Motor neuron (in vitro differentiated cells): ENCODE measurements at regions not wholly inside any gene's neighbourhood (a gene's known extent, or its start where the extent isn't known, plus 50 kb on each side); places are given as distances from the start of the nearest gene placed in this dataset.
A peak's percentile ranks its signal among the peaks of the same experiment; 100 is the strongest.

Experiments used
- ATAC-seq, 8 experiments: fragments of 200-7000 bp; cut with Tn5 transposase; replicated peaks in 6 of 8; 2 replicates each; pipeline ENCODE4 v1.8.0; 2021; ENCODE audit warnings: mild to moderate bottlenecking in 8 of 8, moderate library complexity in 8 of 8
- H3K27ac ChIP-seq, 2 donors: fragments of 250-450 bp; sonication (Bioruptor Pico); 2 replicates each; pipeline ENCODE4 v1.9.0; 2021; ENCODE audit warnings: antibody characterized with exemption in 2 of 2, mild to moderate bottlenecking in 2 of 2, moderate library complexity in 1 of 2
- H3K4me1 ChIP-seq, 2 donors: fragments of 250-450 bp; sonication (Bioruptor Pico); replicated peaks in 1 of 2; 2 replicates each; pipeline ENCODE4 v1.6.1; 2021; ENCODE audit warnings: antibody characterized with exemption in 2 of 2, mild to moderate bottlenecking in 2 of 2, moderate library complexity in 1 of 2
- H3K4me3 ChIP-seq, 5 donors: fragments of 250-450 bp; sonication (Bioruptor Pico); 2 replicates each; pipeline ENCODE4 v1.9.0; 2021; ENCODE audit warnings: antibody characterized with exemption in 5 of 5, mild to moderate bottlenecking in 5 of 5, moderate library complexity in 4 of 5
- WGBS, 10 experiments: fragments of 450-650 bp; shearing (Covaris generic); methylation state at CpG; one replicate each; pipeline ENCODE4 v1.0.0; 2022; 5-methylcytosine and 5-hydroxymethylcytosine counted together
- in situ Hi-C, 9 experiments: fragments of 400-800 bp; cut with MboI; loops; one replicate each; pipeline ENCODE4 v1.15.0; 2021; ENCODE audit warnings: low sequenced_read_pairs in 9 of 9, low pct_unique_long_range_greater_than_20kb in 2 of 9; ENCODE audit not compliant: unreplicated experiment in 9 of 9

DNA sequence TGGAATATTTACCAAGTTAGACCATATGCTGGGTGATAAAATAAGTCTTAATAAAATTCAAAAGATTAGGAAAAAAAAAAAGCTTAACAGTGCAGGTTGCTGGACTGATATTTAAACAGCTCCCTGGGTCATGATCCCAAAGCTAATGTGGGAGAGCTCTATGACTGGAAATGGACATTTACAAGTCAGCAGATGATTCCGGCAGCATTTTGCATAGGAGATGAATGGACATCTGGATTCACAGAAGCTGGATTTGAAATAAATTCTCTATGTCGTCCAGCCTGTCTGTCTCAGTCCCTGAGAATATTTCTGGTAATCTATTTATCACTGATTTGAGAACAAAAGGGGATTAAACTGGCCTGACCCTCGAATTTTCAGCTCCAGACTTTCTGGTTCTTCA, 52.3 kb upstream of the KLHL25 start:
- in situ Hi-C loops, result loop anchor here in 6 of 9 experiments (25.0 kb wide), 3 partner anchors 110 to 560 kb away; no protein-coding TSS in a partner anchor
- WGBS, 10 experiments, result 0 to 86% (median 34%) methylated on average over 1 to 3 of the region's 3 CpGs
- Histone ChIP-seq H3K27ac (no peak overlapping the region), H3K4me1 (peaks cover 0 to 4% of the 10 kb centered on the region in 2 donors), H3K4me3 (no peak overlapping the region)
- peak in 3 of 8 experiments; percentile 72 to 90 (median 85) for ATAC-seq

- peaks cover 0 to 4% of the 10 kb centered on the region in 2 donors for H3K4me1 ChIP-seq
- peak in 4 of 8 experiments; percentile 10 to 44 (median 34) for ATAC-seq
- WGBS, 10 experiments, result 50 to 92% (median 78%) methylated on average over 2 to 11 of the region's 11 CpGs; no CpG with 5 or more reads in 4 of the 10 experiments
- H3K27ac ChIP-seq, result no peak overlapping the region
- no peak overlapping the region for H3K4me3 ChIP-seq
- in situ Hi-C loops, result loop anchor here in 7 of 9 experiments (25.0 kb wide), 5 partner anchors 113 to 887 kb away; no protein-coding TSS in a partner anchor
Measured at GRCh38 chr15:85849946-85850345, 55.2 kb upstream of the KLHL25 start.

GRCh38 chr15:85852969-85853368, 58.2 kb upstream of the KLHL25 start:
- ATAC-seq, result no peak
- no peaks in the 10 kb centered on the region for H3K4me1 ChIP-seq
- WGBS, 10 experiments, result 8 to 100% (median 83%) methylated on average over 1 to 2 of the region's 3 CpGs; no CpG with 5 or more reads in 5 of the 10 experiments
- no peak overlapping the region for H3K4me3 ChIP-seq
- in situ Hi-C loops, result loop anchor here in 2 of 9 experiments (25.0 kb wide), 2 partner anchors 359 to 884 kb away; no protein-coding TSS in a partner anchor
- H3K27ac ChIP-seq, result no peak overlapping the region

- Histone ChIP-seq H3K4me3 (no peak overlapping the region), H3K4me1 (no peaks in the 10 kb centered on the region), H3K27ac (no peak overlapping the region)
- in situ Hi-C loops, result loop anchor here in 2 of 9 experiments (25.0 kb wide), 2 partner anchors 358 to 883 kb away; no protein-coding TSS in a partner anchor
- 13 to 96% (median 50%) methylated on average over 1 to 11 of the region's 11 CpGs for WGBS, 10 experiments
- ATAC-seq, result peak; percentile 54 to 78 (median 72)
Measured at GRCh38 chr15:85854345-85855097, 59.8 kb upstream of the KLHL25 start.

DNA sequence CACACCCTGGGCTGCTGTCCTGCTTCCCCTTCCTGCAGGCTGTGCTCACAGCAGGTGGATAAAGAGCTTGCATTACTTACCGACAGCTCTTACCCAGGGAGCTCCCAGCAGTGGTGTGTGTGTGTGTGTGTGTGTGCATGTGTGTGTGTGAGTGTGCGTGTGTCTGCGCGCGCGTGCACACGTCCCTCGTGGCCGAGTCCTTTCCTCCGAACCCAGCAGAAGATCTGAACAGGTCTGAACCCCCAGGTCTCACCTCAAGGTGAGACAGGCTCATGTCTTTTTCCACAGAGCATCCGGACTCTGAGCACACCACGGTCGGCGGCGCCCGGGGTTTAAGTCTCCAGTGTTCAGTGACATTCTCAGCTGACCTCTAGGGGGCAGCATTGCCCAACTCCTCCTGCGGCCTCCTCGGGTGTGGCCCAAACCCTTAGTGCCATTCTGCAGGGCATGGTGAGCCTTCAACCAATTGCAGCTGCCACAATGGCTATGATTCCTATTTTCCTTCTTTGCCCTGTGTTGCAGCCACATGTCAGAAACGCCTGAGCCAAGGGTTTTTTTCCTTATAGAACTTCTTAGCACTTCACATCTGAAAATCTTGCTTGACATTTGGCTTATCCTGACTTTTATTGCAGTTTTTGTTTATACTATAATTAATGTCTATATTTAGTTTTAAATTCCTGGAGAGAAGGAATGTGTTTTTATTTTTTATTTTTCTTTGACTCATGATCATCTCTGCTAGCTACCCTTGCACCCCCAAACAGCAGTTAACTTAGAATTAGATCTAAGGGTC, 64.1 kb upstream of the KLHL25 start:
- in situ Hi-C loops, result loop anchor here in 2 of 9 experiments (25.0 kb wide), 2 partner anchors 354 to 879 kb away; no protein-coding TSS in a partner anchor
- Histone ChIP-seq H3K27ac (no peak overlapping the region), H3K4me1 (no peaks in the 10 kb centered on the region), H3K4me3 (peak overlapping the region; percentile 16 to 25 (median 17))
- 0 to 52% (median 6%) methylated on average over 1 to 8 of the region's 19 CpGs; no CpG with 5 or more reads in 1 of the 10 experiments for WGBS, 10 experiments
- ATAC-seq, result peak; percentile 89 to 96 (median 93)

DNA sequence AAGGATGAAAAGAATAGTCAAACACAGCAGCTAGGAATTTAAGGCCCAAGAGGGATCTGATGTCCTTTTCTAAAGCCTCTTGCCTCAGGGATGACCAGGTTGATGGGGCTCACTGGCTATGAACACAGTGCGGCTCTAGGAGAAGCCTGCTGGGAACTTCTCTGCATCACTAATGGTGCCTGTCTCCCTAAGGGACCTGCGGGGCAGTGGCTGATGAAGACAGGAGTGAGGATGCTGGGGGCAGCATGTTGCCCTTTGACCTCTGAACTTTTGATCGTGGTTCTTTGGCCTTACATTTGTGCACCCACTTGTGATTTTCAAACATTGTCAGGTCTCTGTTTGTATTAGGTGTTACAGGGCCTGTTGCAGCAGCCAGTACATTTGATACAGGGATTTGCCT, 64.9 kb upstream of the KLHL25 start:
- 0 to 80% (median 46%) methylated on average over 1 to 2 of the region's 3 CpGs; no CpG with 5 or more reads in 4 of the 10 experiments for WGBS, 10 experiments
- H3K27ac ChIP-seq, result no peak overlapping the region
- no peaks in the 10 kb centered on the region for H3K4me1 ChIP-seq
- in situ Hi-C loops, result loop anchor here in 2 of 9 experiments (25.0 kb wide), 2 partner anchors 353 to 878 kb away; no protein-coding TSS in a partner anchor
- no peak overlapping the region for H3K4me3 ChIP-seq
- ATAC-seq, result no peak

DNA sequence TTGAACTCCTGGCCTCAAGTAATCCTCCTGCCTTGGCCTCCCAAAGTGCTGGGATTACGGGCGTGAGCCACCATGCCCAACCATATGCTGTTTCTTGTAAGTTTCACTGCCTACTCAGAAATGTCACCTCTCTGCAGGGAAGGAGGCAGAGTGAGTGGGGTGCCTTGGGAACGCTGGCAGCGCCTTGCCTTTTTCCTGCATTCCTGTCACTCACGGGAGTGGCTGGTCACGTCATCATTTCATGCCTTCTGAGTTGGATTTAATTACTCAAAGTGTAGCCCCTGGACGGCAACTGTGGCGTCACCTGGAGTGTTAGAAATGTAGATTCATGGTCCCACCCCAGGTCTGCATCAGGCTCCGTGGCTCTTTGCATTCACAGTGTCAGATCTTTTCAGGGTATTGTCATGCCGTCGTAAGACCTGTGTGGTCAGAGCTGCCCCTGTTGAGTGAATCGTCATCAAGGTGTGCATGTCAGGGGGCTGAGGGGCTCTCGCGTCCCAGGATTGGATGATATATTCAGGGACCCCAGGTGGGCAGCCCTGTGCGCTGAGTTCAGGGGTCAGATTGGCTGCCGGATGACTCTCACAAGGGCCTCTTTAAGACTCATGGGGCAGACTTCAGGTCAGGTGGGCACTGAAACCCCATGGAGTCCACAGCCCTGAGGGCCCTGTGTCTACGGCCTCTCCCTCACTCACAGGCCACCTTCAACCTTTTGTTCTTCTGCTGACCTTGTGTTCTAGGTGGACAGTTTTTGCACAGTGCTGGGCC, 65.9 kb upstream of the KLHL25 start:
- in situ Hi-C loops, result loop anchor here in 2 of 9 experiments (25.0 kb wide), 2 partner anchors 352 to 877 kb away; no protein-coding TSS in a partner anchor
- Histone ChIP-seq H3K4me3 (no peak overlapping the region), H3K27ac (no peak overlapping the region), H3K4me1 (no peaks in the 10 kb centered on the region)
- no peak for ATAC-seq
- WGBS, 10 experiments, result 37 to 91% (median 78%) methylated on average over 1 to 9 of the region's 17 CpGs; no CpG with 5 or more reads in 2 of the 10 experiments

DNA sequence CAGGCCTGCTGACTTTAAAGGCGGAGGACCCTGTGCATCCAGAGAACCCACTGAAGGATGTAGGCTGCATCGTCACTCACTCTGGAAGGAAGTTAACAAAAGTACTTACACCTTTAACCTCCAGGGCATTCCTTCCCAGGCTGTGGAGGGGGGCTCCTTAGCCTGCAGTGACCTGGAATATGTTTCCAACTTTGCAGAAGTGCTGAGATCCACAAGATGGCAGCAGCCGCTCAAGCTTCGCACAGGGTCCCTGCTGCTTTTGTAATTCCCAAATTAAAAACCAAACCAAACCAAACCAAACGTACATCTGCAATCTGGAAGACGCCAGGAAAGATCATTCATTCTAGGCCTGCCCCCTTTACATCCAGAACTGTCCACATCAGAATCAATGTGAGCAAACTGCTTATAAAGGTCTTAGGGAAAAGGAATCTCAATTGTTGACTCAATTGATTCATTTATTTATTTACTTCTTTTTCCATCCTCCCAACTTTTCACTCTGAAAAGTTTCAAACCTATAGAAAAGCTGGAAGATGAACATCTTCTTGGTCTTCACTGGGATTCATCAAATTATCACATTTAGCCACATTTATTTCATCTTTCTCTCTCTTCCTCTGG, 70.5 kb upstream of the KLHL25 start:
- in situ Hi-C loops, result loop anchor here in 2 of 9 experiments (25.0 kb wide), 2 partner anchors 347 to 872 kb away; no protein-coding TSS in a partner anchor
- H3K4me3 ChIP-seq, result no peak overlapping the region
- peak; percentile 65 to 93 (median 76) for ATAC-seq
- no peaks in the 10 kb centered on the region for H3K4me1 ChIP-seq
- 0 to 42% (median 4%) methylated on average over 2 to 6 of the region's 6 CpGs; no CpG with 5 or more reads in 2 of the 10 experiments for WGBS, 10 experiments
- no peak overlapping the region for H3K27ac ChIP-seq

DNA sequence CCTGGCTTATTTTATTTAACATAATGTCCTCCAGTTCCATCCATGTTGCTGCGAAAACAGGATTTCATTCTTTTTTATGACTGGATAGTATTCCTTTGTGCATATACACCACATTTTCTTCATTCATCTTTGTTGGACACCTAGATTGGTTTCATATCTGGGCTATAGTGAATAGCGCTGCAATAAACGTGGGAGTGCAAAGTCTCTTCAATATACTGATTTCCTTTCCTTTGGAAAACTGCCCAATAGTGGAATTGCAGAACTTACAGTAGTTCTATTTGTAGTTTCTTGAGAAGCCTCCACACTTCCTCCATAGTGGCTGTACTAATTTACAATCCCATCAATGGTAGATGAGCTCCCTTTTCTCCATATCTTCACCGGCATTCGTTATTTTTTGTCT, 72.5 kb upstream of the KLHL25 start:
- ATAC-seq, result no peak
- Histone ChIP-seq H3K4me3 (no peak overlapping the region), H3K27ac (no peak overlapping the region), H3K4me1 (no peaks in the 10 kb centered on the region)
- in situ Hi-C loops, result loop anchor here in 2 of 9 experiments (25.0 kb wide), 2 partner anchors 345 to 870 kb away; no protein-coding TSS in a partner anchor
- 70 to 100% (median 88%) methylated on average over 1 to 5 of the region's 5 CpGs for WGBS, 10 experiments

GRCh38 chr15:85869124-85869523, 74.4 kb upstream of the KLHL25 start:
- 18 to 100% (median 89%) methylated on average over 1 to 4 of the region's 4 CpGs for WGBS, 10 experiments
- no peaks in the 10 kb centered on the region for H3K4me1 ChIP-seq
- no peak overlapping the region for H3K27ac ChIP-seq
- no peak for ATAC-seq
- H3K4me3 ChIP-seq, result no peak overlapping the region
- in situ Hi-C loops, result loop anchor here in 2 of 9 experiments (25.0 kb wide), 2 partner anchors 343 to 868 kb away; no protein-coding TSS in a partner anchor

DNA sequence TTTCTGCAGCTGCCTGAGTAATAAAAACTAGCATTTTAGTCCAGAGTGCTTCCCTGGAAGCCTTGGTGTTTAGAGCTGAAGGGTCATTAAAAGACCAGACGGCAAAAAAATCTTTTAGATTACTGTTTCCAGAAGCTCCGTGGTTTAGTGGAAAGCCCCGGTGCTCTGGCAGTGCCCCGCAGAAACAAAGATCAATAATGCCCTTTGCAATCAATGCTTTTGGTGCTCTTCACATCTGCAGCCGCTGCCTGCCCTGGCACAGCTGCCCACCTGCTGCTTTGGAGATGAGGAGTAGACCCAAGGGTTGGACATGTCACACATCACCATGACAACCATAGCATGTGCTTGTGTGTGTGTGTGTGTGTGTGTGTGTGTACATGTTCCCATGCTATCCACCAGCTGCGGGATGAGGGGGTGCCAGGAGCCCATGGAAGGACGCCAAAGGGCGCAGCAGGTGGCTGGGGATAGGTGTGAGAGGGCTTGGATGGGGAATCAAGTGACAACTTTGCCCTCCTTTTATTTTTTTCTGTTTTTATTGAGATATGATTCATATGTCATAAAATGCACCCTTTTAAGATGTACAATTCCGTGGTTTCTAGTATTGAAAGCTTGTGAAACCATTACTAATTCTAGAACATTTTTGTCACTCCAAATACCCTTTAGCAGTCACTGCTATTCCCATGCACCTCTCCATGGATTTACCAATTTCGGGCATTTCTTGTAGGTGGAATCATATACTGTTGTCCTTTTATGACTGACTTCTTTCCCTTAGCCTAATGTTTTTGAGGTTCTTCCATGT, 75.7 kb upstream of the KLHL25 start:
- WGBS, 10 experiments, result 21 to 100% (median 73%) methylated on average over 1 to 6 of the region's 10 CpGs; no CpG with 5 or more reads in 2 of the 10 experiments
- ATAC-seq, result no peak
- in situ Hi-C loops, result loop anchor here in 2 of 9 experiments (25.0 kb wide), 2 partner anchors 342 to 867 kb away; no protein-coding TSS in a partner anchor
- H3K4me3 ChIP-seq, result no peak overlapping the region
- no peaks in the 10 kb centered on the region for H3K4me1 ChIP-seq
- no peak overlapping the region for H3K27ac ChIP-seq
